Chondrocyte (in vitro differentiated cells): ENCODE measurements at regions not wholly inside any gene's neighbourhood (a gene's known extent, or its start where the extent isn't known, plus 50 kb on each side); places are given as distances from the start of the nearest gene placed in this dataset.
A peak's percentile ranks its signal among the peaks of the same experiment; 100 is the strongest.
"Not testable (repeated sequence)": the region's sequence is repeated elsewhere in the genome, so short reads cannot be mapped to it uniquely, and the experiment has no call there.

Experiments
- DNase-seq: peaks from one replicate; pipeline ENCODE4 v3.0.0; 2021; ENCODE audit warnings: mixed read lengths, low spot score
- H3K27ac Mint-ChIP-seq: one replicate; pipeline ENCODE4 v1.8.0; 2021; ENCODE audit warnings: mild to moderate bottlenecking, moderate library complexity, mixed read lengths; ENCODE audit not compliant: unreplicated experiment
- H3K27me3 Mint-ChIP-seq: 2 replicates; pipeline ENCODE4 v1.8.0; 2021; ENCODE audit warnings: low read depth, mixed read lengths
- H3K36me3 Mint-ChIP-seq: 2 replicates; pipeline ENCODE4 v1.8.0; 2021; ENCODE audit warnings: low read depth, mixed read lengths
- H3K4me1 Mint-ChIP-seq: 2 replicates; pipeline ENCODE4 v1.8.0; 2021; ENCODE audit warnings: low read depth, mild to moderate bottlenecking, mixed read lengths
- H3K4me3 Mint-ChIP-seq: one replicate; pipeline ENCODE4 v1.8.0; 2021; ENCODE audit warnings: mild to moderate bottlenecking, moderate library complexity, mixed read lengths; ENCODE audit not compliant: unreplicated experiment
- H3K9me3 Mint-ChIP-seq: 2 replicates; pipeline ENCODE4 v1.8.0; 2021; ENCODE audit warnings: low read depth, mixed read lengths
- CTCF ChIP-seq: fragments of 200-600 bp; sonication (generic); IDR thresholded peaks from 2 replicates; pipeline ENCODE4 v1.5.0; 2021; ENCODE audit warnings: antibody characterized with exemption, mild to moderate bottlenecking, moderate library complexity

- not testable (repeated sequence) for H3K4me3 Mint-ChIP-seq, DNase-seq, H3K27ac Mint-ChIP-seq, H3K36me3 Mint-ChIP-seq, H3K4me1 Mint-ChIP-seq, H3K27me3 Mint-ChIP-seq, H3K9me3 Mint-ChIP-seq
- TF ChIP-seq CTCF: peak; percentile 65
Observed at GRCh38 chr4:135864304-135864703, 1662.7 kb upstream of the PABPC4L start.

DNA sequence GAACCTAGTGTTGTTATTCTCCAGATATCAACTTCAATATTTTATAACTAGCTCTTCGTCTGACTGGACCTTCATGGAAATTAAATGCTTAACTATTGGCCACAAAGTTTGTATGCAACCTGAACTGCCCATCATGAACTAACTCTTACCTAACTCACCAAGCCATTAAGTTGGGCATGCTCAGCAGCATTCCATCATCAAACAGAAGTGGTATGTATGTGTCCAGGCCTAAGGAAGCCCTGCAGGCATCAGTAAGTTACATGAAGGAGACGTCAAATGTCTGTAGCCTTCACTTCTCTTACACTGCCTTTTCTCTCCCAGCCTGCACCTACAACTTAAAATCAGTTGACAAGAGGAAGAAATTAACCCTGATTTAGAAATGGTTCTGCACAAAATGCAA lies 1639.2 kb upstream of the PABPC4L start:
- peaks cover 6% of the 10 kb centered on the region for H3K4me1 Mint-ChIP-seq
- no peak for TF ChIP-seq CTCF
- no peaks in the 10 kb centered on the region for H3K27me3 Mint-ChIP-seq
- H3K36me3 Mint-ChIP-seq: no peaks in the 10 kb centered on the region
- H3K27ac Mint-ChIP-seq: no peak overlapping the region
- H3K4me3 Mint-ChIP-seq: no peak overlapping the region
- DNase-seq: no peak
- H3K9me3 Mint-ChIP-seq: no peaks in the 10 kb centered on the region

DNA sequence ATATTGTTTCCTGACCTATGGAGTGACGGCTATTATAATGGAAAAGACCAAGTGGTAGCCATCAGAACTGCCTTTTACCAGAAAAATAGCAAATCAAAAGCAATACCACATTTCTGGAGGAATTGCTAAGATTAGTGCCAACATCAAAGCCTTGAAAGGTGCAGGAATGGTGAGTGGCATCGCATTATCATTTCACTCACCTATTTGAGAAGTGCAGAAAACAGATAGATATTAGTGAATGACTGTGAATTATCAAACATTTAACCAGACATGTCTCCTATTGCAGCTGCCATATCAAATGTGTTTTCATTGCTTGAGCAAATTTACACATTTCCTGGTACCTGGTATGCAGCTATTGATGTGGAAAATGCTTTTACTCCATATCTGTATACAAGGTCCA lies 1638.1 kb upstream of the PABPC4L start:
- H3K27me3 Mint-ChIP-seq: no peaks in the 10 kb centered on the region
- no peaks in the 10 kb centered on the region for H3K36me3 Mint-ChIP-seq
- H3K4me3 Mint-ChIP-seq: no peak overlapping the region
- H3K27ac Mint-ChIP-seq: no peak overlapping the region
- DNase-seq: no peak
- no peak for TF ChIP-seq CTCF
- peaks cover 6% of the 10 kb centered on the region for H3K4me1 Mint-ChIP-seq
- H3K9me3 Mint-ChIP-seq: no peaks in the 10 kb centered on the region

DNA sequence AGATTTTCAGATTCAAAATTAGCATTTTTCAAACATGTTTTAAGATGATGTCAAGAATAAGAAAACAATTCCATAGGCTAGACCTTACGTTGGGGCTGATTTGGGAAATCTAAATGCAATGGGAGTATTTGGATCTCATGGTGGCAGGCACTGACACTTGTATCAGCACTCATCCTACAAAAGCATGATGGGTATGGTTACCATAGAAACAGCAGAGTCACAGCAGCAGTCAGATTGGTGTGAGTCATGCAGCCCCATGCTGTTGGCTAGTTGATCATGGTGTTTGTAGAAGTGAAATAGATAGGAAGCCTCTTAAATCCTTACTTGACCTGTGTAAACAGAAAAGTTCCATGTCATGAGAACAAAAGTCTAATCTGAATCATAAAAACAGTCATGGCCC lies 1637.3 kb upstream of the PABPC4L start:
- Mint-ChIP-seq H3K4me1 (peaks cover 6% of the 10 kb centered on the region), H3K4me3 (no peak overlapping the region), H3K27me3 (no peaks in the 10 kb centered on the region), H3K9me3 (no peaks in the 10 kb centered on the region), H3K27ac (no peak overlapping the region), H3K36me3 (no peaks in the 10 kb centered on the region)
- no peak for DNase-seq
- TF ChIP-seq CTCF: no peak

GRCh38 chr4:135834471-135834870 lies 1632.9 kb upstream of the PABPC4L start:
- Mint-ChIP-seq H3K27ac (no peak overlapping the region), H3K27me3 (peaks cover 5% of the 10 kb centered on the region)

More at GRCh38 chr4:135834471-135834870, 1632.9 kb upstream of the PABPC4L start:
- H3K9me3 Mint-ChIP-seq: no peaks in the 10 kb centered on the region
- peaks cover 6% of the 10 kb centered on the region for H3K4me1 Mint-ChIP-seq
- no peak for DNase-seq
- no peak overlapping the region for H3K4me3 Mint-ChIP-seq
- no peaks in the 10 kb centered on the region for H3K36me3 Mint-ChIP-seq
- no peak for TF ChIP-seq CTCF
